Neural cell (in vitro differentiated cells): ENCODE measurements at regions not wholly inside any gene's neighbourhood (a gene's known extent, or its start where the extent isn't known, plus 50 kb on each side); places are given as distances from the start of the nearest gene placed in this dataset.

Source experiments
- EP300 ChIP-seq: fragments of 450-650 bp; conservative IDR thresholded peaks from 2 replicates; pipeline ENCODE4 v1.6.1; 2014; ENCODE audit warnings: antibody characterized with exemption, mild to moderate bottlenecking, moderate library complexity; ENCODE audit not compliant: poor library complexity, severe bottlenecking
- EZH2 ChIP-seq: fragments of 200-600, 300-800 bp; shearing (Covaris generic), sonication (generic); IDR thresholded peaks from 2 replicates; pipeline ENCODE4 v1.6.1; 2014; ENCODE audit warnings: antibody characterized with exemption, low read length, borderline replicate concordance, mild to moderate bottlenecking; ENCODE audit not compliant: insufficient read depth, poor library complexity, severe bottlenecking
- MXI1 ChIP-seq: fragments of 450-650 bp; conservative IDR thresholded peaks from 2 replicates; pipeline ENCODE4 v1.6.1; 2014; ENCODE audit warnings: antibody characterized with exemption, mild to moderate bottlenecking; ENCODE audit not compliant: poor library complexity, severe bottlenecking
- POLR2AphosphoS5 ChIP-seq: IDR thresholded peaks from 2 replicates; pipeline ENCODE4 v1.6.1; 2012
- RAD21 ChIP-seq: fragments of 450-650 bp; conservative IDR thresholded peaks from 2 replicates; pipeline ENCODE4 v1.6.1; 2014; ENCODE audit warnings: antibody characterized with exemption, mild to moderate bottlenecking, moderate library complexity
- SMC3 ChIP-seq: fragments of 450-650 bp; conservative IDR thresholded peaks from 2 replicates; pipeline ENCODE4 v1.6.1; 2014; ENCODE audit warnings: antibody characterized with exemption, mild to moderate bottlenecking, moderate library complexity; ENCODE audit not compliant: poor library complexity
- TAF1 ChIP-seq: IDR thresholded peaks from 2 replicates; pipeline ENCODE4 v1.6.1; 2012; ENCODE audit warnings: low read depth
- TF ChIP-seq, protein P1 (sequence below): fragments of 450-650 bp; IDR thresholded peaks from 2 replicates; pipeline ENCODE4 v1.5.1; 2014; ENCODE audit warnings: antibody characterized with exemption, mild to moderate bottlenecking, moderate library complexity; ENCODE audit not compliant: poor library complexity, severe bottlenecking
- TF ChIP-seq, protein P2 (sequence below): IDR thresholded peaks from 2 replicates; pipeline ENCODE4 v1.6.1; 2012; ENCODE audit warnings: borderline replicate concordance

DNA sequence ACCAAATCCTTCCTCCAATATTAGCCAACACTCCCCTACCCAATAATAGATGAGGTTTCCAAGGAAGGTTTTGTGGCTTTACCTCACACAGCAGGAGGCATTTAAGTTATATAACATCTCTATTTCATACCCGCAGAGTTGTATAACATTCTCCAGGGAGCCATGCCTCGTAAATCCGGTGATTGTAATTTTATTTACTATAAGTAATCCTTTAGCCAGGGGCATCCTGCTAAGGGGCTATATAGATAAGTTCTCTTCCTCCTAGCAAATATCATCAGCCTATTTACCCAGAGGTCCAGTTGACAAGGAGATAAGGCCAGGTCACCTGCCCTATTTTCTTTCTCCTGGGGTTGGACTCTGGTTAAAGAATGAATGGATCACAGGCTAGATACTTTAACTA is 2051.0 kb downstream of the EFNA5 start:
- TF ChIP-seq, protein P1, sequence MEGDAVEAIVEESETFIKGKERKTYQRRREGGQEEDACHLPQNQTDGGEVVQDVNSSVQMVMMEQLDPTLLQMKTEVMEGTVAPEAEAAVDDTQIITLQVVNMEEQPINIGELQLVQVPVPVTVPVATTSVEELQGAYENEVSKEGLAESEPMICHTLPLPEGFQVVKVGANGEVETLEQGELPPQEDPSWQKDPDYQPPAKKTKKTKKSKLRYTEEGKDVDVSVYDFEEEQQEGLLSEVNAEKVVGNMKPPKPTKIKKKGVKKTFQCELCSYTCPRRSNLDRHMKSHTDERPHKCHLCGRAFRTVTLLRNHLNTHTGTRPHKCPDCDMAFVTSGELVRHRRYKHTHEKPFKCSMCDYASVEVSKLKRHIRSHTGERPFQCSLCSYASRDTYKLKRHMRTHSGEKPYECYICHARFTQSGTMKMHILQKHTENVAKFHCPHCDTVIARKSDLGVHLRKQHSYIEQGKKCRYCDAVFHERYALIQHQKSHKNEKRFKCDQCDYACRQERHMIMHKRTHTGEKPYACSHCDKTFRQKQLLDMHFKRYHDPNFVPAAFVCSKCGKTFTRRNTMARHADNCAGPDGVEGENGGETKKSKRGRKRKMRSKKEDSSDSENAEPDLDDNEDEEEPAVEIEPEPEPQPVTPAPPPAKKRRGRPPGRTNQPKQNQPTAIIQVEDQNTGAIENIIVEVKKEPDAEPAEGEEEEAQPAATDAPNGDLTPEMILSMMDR: no peak
- TF ChIP-seq EZH2 (no peak), POLR2AphosphoS5 (no peak), TAF1 (no peak), EP300 (no peak), MXI1 (no peak), SMC3 (no peak), RAD21 (no peak)
- TF ChIP-seq, protein P2, sequence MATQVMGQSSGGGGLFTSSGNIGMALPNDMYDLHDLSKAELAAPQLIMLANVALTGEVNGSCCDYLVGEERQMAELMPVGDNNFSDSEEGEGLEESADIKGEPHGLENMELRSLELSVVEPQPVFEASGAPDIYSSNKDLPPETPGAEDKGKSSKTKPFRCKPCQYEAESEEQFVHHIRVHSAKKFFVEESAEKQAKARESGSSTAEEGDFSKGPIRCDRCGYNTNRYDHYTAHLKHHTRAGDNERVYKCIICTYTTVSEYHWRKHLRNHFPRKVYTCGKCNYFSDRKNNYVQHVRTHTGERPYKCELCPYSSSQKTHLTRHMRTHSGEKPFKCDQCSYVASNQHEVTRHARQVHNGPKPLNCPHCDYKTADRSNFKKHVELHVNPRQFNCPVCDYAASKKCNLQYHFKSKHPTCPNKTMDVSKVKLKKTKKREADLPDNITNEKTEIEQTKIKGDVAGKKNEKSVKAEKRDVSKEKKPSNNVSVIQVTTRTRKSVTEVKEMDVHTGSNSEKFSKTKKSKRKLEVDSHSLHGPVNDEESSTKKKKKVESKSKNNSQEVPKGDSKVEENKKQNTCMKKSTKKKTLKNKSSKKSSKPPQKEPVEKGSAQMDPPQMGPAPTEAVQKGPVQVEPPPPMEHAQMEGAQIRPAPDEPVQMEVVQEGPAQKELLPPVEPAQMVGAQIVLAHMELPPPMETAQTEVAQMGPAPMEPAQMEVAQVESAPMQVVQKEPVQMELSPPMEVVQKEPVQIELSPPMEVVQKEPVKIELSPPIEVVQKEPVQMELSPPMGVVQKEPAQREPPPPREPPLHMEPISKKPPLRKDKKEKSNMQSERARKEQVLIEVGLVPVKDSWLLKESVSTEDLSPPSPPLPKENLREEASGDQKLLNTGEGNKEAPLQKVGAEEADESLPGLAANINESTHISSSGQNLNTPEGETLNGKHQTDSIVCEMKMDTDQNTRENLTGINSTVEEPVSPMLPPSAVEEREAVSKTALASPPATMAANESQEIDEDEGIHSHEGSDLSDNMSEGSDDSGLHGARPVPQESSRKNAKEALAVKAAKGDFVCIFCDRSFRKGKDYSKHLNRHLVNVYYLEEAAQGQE: no peak
